ENCODE measurements at regions not wholly inside any gene's neighbourhood (a gene's known extent, or its start where the extent isn't known, plus 50 kb on each side); places are given as distances from the start of the nearest gene placed in this dataset.

- H3K4me3 ChIP-seq (ENCODE audit: low read depth, low read length) = no peak overlapping the region
- no peak for TF ChIP-seq CTCF (IDR thresholded peaks at IDR 0.05; ENCODE audit: control insufficient read depth, extremely low read depth, insufficient read depth)
- no peak for DNase-seq (ENCODE audit: low read depth)
These were observed 188.5 kb downstream of the CD109 start for GRCh38 chr6:73884540-73884939.

- no peak for TF ChIP-seq CTCF (IDR thresholded peaks at IDR 0.05; ENCODE audit: control insufficient read depth, extremely low read depth, insufficient read depth)
- no peak for DNase-seq (ENCODE audit: low read depth)
- no peak overlapping the region for H3K4me3 ChIP-seq (ENCODE audit: low read depth, low read length)
These were observed 183.7 kb downstream of the CD109 start for GRCh38 chr6:73879501-73880293.

- no peak overlapping the region for H3K4me3 ChIP-seq (ENCODE audit: low read depth, low read length)
- TF ChIP-seq CTCF (IDR thresholded peaks at IDR 0.05; ENCODE audit: control insufficient read depth, extremely low read depth, insufficient read depth) = no peak
- DNase-seq (ENCODE audit: low read depth) = no peak
These were observed 182.4 kb downstream of the CD109 start for GRCh38 chr6:73878403-73878802.
